ENCODE measurements at regions not wholly inside any gene's neighbourhood (a gene's known extent, or its start where the extent isn't known, plus 50 kb on each side); places are given as distances from the start of the nearest gene placed in this dataset.

DNA sequence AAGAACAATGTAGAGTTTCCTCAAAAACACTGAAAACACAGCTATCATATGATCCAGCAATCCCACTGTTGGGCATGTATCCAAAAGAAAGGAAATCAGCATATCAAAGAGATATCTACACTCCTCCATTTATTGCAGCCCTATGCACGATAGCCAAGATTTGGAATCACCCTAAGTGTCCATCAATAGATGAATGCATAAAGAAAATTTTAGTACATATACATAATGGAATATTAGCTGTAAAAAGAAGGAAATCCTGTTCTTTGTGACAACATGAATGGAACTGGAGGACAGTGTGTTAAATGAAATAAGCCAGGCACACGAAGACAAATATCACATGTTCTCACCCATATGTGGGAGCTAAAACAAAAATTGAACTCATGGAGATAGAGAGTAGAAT is 114.5 kb upstream of the FN1 start:
- TF ChIP-seq, protein P1, sequence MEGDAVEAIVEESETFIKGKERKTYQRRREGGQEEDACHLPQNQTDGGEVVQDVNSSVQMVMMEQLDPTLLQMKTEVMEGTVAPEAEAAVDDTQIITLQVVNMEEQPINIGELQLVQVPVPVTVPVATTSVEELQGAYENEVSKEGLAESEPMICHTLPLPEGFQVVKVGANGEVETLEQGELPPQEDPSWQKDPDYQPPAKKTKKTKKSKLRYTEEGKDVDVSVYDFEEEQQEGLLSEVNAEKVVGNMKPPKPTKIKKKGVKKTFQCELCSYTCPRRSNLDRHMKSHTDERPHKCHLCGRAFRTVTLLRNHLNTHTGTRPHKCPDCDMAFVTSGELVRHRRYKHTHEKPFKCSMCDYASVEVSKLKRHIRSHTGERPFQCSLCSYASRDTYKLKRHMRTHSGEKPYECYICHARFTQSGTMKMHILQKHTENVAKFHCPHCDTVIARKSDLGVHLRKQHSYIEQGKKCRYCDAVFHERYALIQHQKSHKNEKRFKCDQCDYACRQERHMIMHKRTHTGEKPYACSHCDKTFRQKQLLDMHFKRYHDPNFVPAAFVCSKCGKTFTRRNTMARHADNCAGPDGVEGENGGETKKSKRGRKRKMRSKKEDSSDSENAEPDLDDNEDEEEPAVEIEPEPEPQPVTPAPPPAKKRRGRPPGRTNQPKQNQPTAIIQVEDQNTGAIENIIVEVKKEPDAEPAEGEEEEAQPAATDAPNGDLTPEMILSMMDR (conservative IDR thresholded peaks at IDR 0.05; ENCODE audit: low read length): no peak
- TF ChIP-seq EZH2phosphoT487 (IDR thresholded peaks at IDR 0.05; ENCODE audit: borderline replicate concordance): no peak
